MCF 10A (cell line): ENCODE measurements at regions not wholly inside any gene's neighbourhood (a gene's known extent, or its start where the extent isn't known, plus 50 kb on each side); places are given as distances from the start of the nearest gene placed in this dataset.

Experiments
- BruUV-seq: library from RNA; stranded (reverse); fragments of 400-500 nt; replicated peaks from 2 replicates; lab custom pipeline; 2021; lab: Mats Ljungman, UMichigan
- CTCF ChIA-PET: fragments of 300-600 bp; sonication (Branson Sonifier 250); formaldehyde crosslinking; extraction: SDS; loops from one replicate; lab custom pipeline; 2021; ENCODE audit warnings: antibody characterized with exemption, inconsistent platforms; lab: Yijun Ruan, JAX
- POLR2A ChIA-PET: fragments of 300-600, 350-650 bp; sonication (Branson Sonifier 250); formaldehyde crosslinking; extraction: SDS; loops from one replicate; lab custom pipeline; 2020; ENCODE audit warnings: antibody characterized with exemption, inconsistent platforms; lab: Yijun Ruan, JAX
- DNase-seq: peaks from one replicate; pipeline ENCODE4 v3.0.0-alpha.2; 2018; ENCODE audit not compliant: unreplicated experiment
- H3K27ac Mint-ChIP-seq: one replicate; pipeline ENCODE4 v1.8.0; 2022; ENCODE audit warnings: mild to moderate bottlenecking, low read depth, mixed read lengths; ENCODE audit not compliant: unreplicated experiment
- H3K27me3 Mint-ChIP-seq: one replicate; pipeline ENCODE4 v1.8.0; 2022; ENCODE audit warnings: mixed read lengths; ENCODE audit not compliant: insufficient read depth, unreplicated experiment
- H3K36me3 Mint-ChIP-seq: one replicate; pipeline ENCODE4 v1.8.0; 2022; ENCODE audit warnings: mild to moderate bottlenecking, moderate library complexity, mixed read lengths; ENCODE audit not compliant: insufficient read depth, unreplicated experiment
- H3K4me1 Mint-ChIP-seq: one replicate; pipeline ENCODE4 v1.8.0; 2022; ENCODE audit warnings: mixed read lengths; ENCODE audit not compliant: insufficient read depth, unreplicated experiment
- H3K4me3 Mint-ChIP-seq: one replicate; pipeline ENCODE4 v1.8.0; 2022; ENCODE audit warnings: mild to moderate bottlenecking, moderate library complexity, mixed read lengths; ENCODE audit not compliant: unreplicated experiment
- H3K9me3 Mint-ChIP-seq: one replicate; pipeline ENCODE4 v1.8.0; 2022; ENCODE audit warnings: mixed read lengths; ENCODE audit not compliant: unreplicated experiment
- intact Hi-C: fragments of 100-400 bp; cut with micrococcal nuclease; formaldehyde crosslinking; loops from 2 replicates; pipeline ENCODE4 v1.14.1; 2022
- TF ChIP-seq, protein P1 (sequence below): fragments of 200-600 bp; IDR thresholded peaks from one replicate; pipeline ENCODE4 v1.8.0; 2022; ENCODE audit warnings: antibody characterized with exemption, mild to moderate bottlenecking; ENCODE audit not compliant: unreplicated experiment

DNA sequence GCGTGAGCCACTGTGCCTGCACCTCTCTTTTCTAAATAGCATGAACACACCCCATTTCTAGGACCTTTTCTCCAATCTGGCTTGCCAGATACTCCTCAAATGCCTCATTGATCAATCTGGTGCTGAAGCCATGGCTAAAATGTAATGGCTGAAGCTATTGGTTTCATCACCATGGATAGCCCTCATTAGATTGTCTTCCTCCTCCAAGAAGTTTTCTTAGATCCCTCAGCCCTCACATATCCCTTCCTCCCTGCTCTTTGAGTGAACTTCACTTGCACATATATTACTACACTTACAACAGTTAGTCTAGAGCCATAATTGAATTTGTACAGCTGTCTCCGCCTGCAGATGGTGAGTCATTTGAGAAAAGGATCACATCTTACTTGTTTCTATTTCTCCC is 77.9 kb upstream of the TOX3 start:
- Mint-ChIP-seq H3K9me3 (peaks cover 18% of the 10 kb centered on the region), H3K27me3 (no peaks in the 10 kb centered on the region), H3K4me1 (no peaks in the 10 kb centered on the region), H3K36me3 (no peaks in the 10 kb centered on the region), H3K4me3 (no peak overlapping the region), H3K27ac (no peak overlapping the region)
- no TSS peak for BruUV-seq
- no peak for DNase-seq
- ChIA-PET CTCF (no interaction called here), POLR2A (no interaction called here)
- TF ChIP-seq, protein P1, sequence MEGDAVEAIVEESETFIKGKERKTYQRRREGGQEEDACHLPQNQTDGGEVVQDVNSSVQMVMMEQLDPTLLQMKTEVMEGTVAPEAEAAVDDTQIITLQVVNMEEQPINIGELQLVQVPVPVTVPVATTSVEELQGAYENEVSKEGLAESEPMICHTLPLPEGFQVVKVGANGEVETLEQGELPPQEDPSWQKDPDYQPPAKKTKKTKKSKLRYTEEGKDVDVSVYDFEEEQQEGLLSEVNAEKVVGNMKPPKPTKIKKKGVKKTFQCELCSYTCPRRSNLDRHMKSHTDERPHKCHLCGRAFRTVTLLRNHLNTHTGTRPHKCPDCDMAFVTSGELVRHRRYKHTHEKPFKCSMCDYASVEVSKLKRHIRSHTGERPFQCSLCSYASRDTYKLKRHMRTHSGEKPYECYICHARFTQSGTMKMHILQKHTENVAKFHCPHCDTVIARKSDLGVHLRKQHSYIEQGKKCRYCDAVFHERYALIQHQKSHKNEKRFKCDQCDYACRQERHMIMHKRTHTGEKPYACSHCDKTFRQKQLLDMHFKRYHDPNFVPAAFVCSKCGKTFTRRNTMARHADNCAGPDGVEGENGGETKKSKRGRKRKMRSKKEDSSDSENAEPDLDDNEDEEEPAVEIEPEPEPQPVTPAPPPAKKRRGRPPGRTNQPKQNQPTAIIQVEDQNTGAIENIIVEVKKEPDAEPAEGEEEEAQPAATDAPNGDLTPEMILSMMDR = no peak
- intact Hi-C loops = no loop called here

GRCh38 chr16:52621651-52622050 is 74.7 kb upstream of the TOX3 start:
- BruUV-seq = no TSS peak
- H3K9me3 Mint-ChIP-seq = peaks cover 30% of the 10 kb centered on the region
- DNase-seq = no peak
- no peaks in the 10 kb centered on the region for H3K36me3 Mint-ChIP-seq
- ChIA-PET CTCF (interaction anchor here (0.6 to 0.9 kb wide), 3 partner anchors 56 to 430 kb away, joined by 3 to 4 read pairs (median 4); no protein-coding TSS in a partner anchor), POLR2A (no interaction called here)
- no peaks in the 10 kb centered on the region for H3K4me1 Mint-ChIP-seq
- H3K27me3 Mint-ChIP-seq = no peaks in the 10 kb centered on the region
- TF ChIP-seq, protein P1 = no peak
- H3K27ac Mint-ChIP-seq = no peak overlapping the region
- H3K4me3 Mint-ChIP-seq = no peak overlapping the region
- intact Hi-C loops = no loop called here

GRCh38 chr16:52618753-52619497 is 72.0 kb upstream of the TOX3 start:
- BruUV-seq = no TSS peak
- intact Hi-C loops = no loop called here
- no peak for DNase-seq

GRCh38 chr16:52617591-52617990 is 70.6 kb upstream of the TOX3 start:
- Mint-ChIP-seq H3K9me3 (peaks cover 41% of the 10 kb centered on the region), H3K36me3 (no peaks in the 10 kb centered on the region)
- BruUV-seq = no TSS peak

More at GRCh38 chr16:52618753-52619497, 72.0 kb upstream of the TOX3 start:
- H3K4me3 Mint-ChIP-seq = no peak overlapping the region
- no peaks in the 10 kb centered on the region for H3K27me3 Mint-ChIP-seq
- CTCF ChIA-PET = interaction anchor here (1.5 kb wide), 1 partner anchor 427 kb away, joined by 6 read pairs; no protein-coding TSS in a partner anchor
- H3K9me3 Mint-ChIP-seq = peaks cover 33% of the 10 kb centered on the region
- H3K36me3 Mint-ChIP-seq = no peaks in the 10 kb centered on the region
- POLR2A ChIA-PET = no interaction called here
- H3K27ac Mint-ChIP-seq = no peak overlapping the region
- H3K4me1 Mint-ChIP-seq = no peaks in the 10 kb centered on the region
- TF ChIP-seq, protein P1 = no peak

More at GRCh38 chr16:52617591-52617990, 70.6 kb upstream of the TOX3 start:
- H3K27ac Mint-ChIP-seq = no peak overlapping the region
- no peak overlapping the region for H3K4me3 Mint-ChIP-seq
- H3K4me1 Mint-ChIP-seq = no peaks in the 10 kb centered on the region
- TF ChIP-seq, protein P1 = no peak
- ChIA-PET CTCF (interaction anchor here (0.6 kb wide), 1 partner anchor 24 kb away, joined by 3 read pairs; no protein-coding TSS in a partner anchor), POLR2A (no interaction called here)
- no peak for DNase-seq
- intact Hi-C loops = no loop called here
- H3K27me3 Mint-ChIP-seq = no peaks in the 10 kb centered on the region
